ENCODE measurements at regions not wholly inside any gene's neighbourhood (a gene's known extent, or its start where the extent isn't known, plus 50 kb on each side); places are given as distances from the start of the nearest gene placed in this dataset.

GRCh38 chr6:140446241-140446640 lies 1071.8 kb upstream of the CITED2 start:
- TF ChIP-seq POLR2A (IDR thresholded peaks at IDR 0.05) (no peak), POLR2AphosphoS5 (IDR thresholded peaks at IDR 0.05) (no peak)
- TF ChIP-seq, protein P1, sequence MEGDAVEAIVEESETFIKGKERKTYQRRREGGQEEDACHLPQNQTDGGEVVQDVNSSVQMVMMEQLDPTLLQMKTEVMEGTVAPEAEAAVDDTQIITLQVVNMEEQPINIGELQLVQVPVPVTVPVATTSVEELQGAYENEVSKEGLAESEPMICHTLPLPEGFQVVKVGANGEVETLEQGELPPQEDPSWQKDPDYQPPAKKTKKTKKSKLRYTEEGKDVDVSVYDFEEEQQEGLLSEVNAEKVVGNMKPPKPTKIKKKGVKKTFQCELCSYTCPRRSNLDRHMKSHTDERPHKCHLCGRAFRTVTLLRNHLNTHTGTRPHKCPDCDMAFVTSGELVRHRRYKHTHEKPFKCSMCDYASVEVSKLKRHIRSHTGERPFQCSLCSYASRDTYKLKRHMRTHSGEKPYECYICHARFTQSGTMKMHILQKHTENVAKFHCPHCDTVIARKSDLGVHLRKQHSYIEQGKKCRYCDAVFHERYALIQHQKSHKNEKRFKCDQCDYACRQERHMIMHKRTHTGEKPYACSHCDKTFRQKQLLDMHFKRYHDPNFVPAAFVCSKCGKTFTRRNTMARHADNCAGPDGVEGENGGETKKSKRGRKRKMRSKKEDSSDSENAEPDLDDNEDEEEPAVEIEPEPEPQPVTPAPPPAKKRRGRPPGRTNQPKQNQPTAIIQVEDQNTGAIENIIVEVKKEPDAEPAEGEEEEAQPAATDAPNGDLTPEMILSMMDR (IDR thresholded peaks at IDR 0.05): no peak
